GM21515 (cell line): ENCODE measurements at regions not wholly inside any gene's neighbourhood (a gene's known extent, or its start where the extent isn't known, plus 50 kb on each side); places are given as distances from the start of the nearest gene placed in this dataset.

Source experiments
- ATAC-seq: cut with Tn5 transposase; IDR thresholded peaks from one replicate; pipeline ENCODE4 v1.9.1; 2021; ENCODE audit not compliant: unreplicated experiment

DNA sequence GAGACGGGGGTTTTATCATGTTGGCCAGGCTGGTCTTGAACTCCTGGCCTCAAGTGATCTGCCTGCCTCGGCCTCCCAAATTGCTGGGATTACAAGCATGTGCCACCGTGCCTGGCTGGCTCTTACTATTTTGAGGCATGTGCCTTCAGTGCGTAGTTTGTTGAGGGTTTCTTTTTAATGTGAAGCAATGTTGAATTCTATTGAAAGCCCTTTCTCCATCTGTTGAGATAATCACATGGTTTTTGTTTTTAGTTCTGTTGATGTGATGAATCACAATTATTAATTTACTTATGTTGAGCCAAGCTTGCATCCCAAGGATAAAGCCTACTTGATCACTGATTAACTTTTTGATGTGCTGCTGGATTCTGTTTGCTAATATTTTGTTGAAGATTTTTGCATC lies 290.9 kb downstream of the KCNRG start:
- no peak for ATAC-seq

DNA sequence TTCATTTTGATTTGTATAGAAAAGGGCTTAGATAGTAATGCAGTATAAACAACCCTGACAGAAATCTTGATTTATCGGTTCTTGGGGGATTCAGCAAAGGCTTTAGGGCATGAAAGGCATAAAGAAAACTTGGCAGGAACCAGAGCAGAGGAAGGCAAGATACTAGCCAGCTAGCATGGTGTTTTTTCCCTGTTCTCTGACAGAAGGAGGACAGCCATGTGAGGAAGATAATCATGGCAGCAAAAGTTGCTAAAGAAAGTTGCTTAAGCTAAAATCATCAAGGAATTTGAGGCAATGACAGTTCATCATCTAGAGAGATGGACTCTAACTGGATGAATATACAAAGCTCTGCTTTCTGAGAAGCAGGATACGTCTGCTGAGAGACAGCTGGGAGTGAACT lies 294.1 kb downstream of the KCNRG start:
- ATAC-seq, result no peak

DNA sequence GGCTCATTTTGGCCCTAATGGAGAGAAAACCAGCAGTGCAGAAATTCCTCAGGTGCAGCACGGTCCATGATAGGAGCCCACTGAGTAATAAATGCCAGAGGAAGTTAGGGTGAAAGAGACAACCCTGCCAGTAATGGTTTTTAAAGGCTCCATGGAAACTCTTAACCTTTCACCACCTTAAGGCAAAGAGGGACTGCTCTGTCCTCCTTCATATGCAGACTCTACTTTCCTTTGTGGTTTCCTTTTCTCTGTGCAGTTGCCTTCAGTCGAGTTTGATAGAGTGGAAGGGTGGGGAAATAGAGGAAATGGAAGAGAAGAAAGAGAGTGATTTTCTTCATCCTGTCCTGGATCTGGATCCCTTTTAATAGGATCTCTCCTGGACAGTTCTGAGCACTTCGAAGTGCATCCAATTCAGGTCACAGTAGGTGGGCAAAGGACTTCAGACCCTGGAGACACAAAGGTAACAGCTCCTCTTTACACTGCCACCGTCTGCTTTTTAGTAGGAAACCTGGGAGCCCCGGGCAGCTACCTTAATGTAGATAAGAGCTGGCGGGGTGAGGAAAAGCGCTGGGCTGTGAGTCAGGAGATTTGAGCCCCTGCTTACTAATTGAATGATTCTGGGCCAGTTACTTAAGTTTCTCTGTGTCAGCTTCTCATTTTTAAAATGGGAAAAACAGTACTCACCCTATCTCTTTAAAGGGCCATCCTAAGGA lies 294.8 kb downstream of the KCNRG start:
- no peak for ATAC-seq

DNA sequence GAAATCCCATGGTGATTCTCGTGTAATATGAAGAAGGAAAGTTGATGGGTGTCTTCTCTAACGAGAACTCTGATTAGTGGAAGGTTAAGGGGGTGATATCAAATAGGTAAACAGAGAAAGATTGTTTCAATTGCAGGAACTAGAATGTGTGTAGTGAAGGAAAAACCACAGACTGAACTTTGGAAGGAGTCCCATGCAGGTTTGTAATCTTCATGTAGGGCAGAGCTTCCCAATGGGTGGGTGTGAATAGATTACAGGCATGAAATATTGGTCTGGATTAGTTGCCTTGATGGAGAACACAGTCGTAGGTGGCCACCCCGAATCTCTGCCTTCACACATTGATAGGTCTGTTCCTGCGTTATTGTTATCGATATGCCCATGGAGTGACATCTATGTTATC lies 295.5 kb downstream of the KCNRG start:
- no peak for ATAC-seq

GRCh38 chr13:50318887-50319286 lies 303.6 kb downstream of the KCNRG start:
- no peak for ATAC-seq

DNA sequence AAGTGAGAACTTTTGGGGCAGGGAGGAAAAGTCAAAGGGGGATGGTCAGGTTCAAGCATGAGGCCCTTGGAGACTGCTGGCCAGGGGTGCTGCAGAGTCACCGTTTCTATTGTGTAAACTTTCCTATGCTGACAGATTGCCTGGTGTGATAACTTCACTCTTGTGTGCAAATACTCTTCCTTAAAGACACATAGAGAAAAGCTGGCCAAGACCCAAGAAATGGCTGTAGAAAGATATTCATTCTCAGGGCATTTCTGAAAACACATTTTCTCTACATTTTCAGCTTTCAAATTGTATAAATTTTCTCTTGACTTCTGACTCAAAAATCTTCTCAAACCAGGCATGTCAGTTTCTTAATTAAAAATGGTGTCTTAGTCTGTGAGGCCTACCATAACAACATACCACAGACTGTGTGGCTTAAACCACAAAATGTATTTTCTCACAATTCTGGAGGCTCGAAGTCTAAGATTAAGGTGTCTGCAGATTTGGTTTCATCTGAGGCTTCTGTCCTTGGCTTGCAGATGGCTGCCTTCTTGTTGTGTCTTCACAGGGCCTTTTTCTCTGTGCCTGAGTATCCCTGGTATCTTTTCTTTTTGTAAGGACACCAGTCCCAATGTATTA lies 304.5 kb downstream of the KCNRG start:
- no peak for ATAC-seq

GRCh38 chr13:50320271-50320862 lies 305.1 kb downstream of the KCNRG start:
- no peak for ATAC-seq

DNA sequence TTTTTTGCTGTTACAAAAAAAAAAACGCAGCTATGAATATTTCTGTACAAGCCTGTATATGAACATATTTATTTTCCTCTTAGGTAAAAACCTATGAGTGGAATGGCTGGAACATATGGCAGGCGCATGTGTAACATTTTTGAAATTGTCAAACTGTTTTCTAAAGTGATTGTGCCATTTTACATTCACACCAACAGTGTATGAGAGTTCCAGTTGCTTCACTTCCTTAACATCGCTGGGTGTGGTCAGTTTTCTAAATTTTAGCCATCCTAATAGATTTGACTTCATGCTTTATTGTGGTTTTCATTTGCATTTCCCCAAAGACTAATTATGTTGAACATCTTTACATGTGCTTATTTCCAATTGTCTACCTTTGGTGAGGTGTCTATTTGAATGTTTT lies 306.8 kb downstream of the KCNRG start:
- ATAC-seq, result no peak

DNA sequence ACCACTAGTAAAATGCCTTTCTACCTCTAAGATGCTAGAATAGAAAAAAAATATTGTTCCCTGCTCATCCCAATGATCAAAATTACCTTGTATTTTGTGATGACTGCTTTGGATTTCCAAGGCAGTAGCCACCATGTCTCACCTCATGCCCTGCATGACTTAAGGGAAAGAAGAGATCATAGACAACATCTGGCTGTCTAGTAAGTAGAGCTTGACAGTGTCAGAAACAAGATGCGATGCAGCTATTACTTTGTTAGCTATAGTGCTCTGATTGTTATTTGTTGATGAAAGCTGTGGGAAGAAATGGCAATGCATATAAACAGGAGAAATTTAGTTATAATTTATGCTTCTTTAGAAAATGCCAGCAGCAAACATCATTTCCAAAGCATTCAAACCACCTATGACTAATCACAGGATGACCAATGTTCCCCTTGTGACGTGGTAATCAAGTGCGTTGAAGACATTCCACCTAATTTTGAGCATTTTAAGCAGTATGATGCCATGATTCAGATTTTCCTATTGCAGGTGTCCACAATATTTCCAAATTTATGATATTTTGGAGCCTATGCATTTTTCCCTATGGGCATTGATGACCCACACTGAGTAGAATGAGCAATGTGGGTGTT lies 308.3 kb downstream of the KCNRG start:
- ATAC-seq, result no peak

DNA sequence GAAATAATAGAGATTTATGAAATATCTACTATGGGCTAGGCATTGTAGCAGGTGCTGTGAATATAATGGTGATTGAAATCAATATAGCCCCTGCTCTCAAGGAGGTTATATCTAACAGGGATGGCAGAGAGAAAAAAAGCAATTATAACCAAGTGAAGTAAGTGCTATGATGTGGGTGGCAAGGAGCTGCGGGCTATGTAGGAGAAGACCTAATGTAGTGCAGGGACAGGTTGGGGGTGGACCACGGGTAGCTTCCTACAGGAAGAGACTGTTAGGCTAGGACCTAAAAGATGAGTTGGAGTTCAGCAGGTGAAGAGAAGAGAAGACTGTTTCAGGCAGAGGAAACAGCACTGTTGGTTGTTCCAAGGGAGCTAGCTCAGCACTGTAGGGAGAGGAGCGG lies 311.0 kb downstream of the KCNRG start:
- ATAC-seq, result no peak

GRCh38 chr13:50326811-50327210 lies 311.6 kb downstream of the KCNRG start:
- ATAC-seq, result no peak

DNA sequence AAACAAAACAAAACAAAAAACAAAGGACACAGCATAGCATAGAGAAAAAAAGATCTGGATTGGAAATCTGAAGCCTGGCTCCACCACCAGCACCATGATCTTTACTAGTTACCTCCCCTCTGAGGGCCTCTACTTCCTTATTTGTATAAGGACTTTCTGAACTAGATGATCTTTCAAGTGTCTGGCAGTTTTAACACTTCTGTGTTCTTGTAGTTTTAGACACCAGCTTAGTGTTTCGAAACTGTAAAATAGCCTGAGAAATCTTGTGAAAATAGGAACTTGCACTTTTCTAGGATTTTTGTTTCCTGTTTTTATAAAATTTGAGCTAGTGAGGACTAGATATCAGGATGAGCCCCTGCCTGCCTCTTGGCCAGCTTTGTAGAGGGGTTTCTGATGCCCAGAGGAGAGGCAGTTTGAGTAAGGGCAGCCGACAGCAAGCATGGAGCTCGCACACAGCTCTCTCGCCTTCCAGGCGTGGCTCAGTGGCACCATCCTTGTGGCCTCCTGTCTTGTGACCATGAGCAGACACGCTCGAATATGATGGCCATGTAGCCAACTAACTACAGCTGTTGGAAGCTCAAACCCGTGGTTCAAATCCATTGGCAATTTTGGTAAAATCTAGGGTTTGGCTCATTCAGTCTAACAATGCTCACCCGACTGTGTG lies 319.0 kb downstream of the KCNRG start:
- no peak for ATAC-seq

DNA sequence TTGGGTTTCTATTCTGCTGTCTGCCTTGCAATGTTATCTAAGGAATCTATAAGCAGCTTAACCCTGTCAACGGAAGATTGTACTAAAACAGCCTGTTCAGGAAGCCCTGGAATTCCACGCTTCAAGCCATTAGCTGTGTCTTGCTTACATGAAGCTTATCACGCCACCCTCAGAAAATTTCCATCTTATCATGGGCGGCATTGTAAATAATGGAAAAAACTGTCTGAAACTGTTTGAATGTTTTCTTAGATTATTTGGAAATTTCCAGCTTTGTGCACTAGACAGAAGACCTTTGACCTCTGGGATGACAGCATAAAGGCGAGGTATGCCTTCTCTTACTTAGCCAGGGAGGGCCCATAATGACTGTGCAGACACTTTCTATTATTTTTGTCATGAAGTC lies 319.7 kb downstream of the KCNRG start:
- no peak for ATAC-seq

DNA sequence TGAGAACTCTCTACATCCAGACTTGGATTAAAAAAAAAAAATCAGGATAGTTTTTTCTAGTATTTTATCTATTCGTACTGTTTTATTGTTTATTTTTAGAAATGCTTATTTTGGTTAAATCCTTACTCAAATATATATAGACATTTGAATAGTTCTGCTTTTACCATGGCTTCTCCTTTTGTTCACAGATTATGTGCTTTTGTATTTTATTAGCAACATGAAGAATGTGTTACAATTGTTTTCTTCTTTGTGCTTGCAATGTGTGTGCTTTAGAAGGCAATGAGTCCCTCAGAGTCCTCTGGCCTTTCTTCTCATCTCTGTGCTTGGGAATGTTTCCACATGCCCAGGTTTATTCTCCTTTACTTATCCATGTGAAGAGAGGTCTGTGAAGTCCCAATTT lies 324.0 kb downstream of the KCNRG start:
- ATAC-seq, result no peak

GRCh38 chr13:50340146-50340545 lies 324.9 kb downstream of the KCNRG start:
- ATAC-seq, result no peak

DNA sequence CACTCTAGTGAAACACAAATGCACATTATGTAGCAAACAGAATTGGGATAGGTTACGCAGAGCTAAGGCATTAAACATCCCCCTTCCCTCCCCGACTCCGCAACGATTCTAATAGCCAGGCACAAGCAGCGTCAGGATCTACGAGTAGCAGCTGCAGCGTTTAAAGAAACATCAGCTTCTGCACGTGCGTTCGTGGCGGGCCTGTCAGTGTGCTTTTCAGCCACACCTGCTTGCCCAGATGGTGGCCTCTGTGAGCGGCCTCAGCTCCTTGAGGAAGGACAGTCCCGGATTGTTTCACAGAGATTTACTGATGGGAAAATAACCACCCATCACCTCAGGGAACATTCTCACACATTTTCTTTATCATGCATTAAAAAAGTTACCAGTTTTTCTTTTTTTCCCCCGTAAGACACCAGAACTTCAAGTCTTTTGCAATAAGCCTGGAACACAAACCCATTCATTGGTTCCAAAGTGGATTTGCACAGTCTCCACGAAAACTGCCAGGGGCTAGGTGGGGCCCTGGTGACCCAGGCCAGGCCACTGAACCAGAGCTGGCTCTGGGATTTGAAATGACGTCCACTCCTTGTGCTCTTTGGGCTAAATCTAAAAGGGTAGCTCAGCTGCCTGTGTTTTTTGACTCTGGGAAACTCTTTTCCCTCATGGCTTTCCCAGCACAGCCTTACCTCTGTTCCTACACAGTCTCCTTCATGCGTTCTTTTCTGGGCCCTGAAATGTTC lies 325.5 kb downstream of the KCNRG start:
- ATAC-seq, result no peak

DNA sequence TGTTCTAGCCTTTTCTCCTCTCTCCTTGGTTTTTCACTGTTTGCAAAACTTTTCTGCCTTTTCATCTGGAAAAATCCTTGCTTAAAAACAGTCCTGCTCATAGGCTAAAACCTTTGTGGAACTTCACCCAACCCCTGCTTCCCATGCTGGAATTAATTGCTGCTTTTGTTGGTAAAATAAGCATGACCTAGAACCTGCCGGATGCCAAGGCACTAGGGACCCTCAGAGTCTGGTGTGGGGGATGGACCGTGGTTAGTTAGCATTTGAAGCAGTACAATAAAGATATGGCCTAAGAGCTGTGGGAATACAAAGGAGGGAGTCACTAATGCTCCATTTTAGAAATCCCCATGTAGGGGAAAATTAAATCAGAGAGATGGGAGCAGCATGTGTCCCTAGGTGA lies 326.3 kb downstream of the KCNRG start:
- no peak for ATAC-seq

DNA sequence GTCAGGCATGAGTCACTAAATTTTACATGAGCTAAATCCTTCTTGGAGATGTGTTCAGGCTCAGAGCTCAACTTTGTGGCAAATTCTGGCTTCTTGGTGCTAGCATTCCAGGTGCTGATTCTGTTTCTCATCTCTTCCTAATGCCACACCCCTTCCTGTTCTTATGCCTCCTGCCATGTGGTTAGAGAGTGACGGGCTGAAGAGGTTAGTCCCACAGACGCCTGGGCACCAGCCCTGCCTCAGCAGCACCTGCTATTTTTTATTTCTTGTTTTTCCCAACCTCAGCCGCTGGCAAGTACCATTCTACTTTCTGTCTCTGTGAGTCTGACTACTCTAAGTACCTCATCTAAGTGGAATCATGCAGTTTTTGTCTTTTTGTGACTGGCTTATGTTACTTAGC lies 329.5 kb downstream of the KCNRG start:
- no peak for ATAC-seq

DNA sequence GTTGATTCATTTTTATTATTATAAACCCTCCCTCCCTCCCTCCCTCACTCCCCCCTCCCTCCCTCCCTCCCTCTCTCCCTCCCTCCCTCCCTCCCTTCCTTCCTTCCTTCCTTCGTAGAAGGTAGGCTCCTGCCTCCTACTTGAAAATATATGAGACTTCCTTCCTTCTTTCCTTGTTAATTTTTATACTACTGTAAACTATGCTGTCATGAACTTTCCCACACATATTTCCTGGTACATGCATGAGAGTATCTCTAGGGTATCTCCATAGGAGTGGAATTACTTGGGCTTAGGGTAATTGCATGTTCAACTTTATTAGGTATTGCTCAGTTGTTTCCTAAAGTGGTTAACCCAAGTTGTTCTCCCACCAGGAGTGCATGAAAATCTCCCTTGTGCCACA lies 330.6 kb downstream of the KCNRG start:
- ATAC-seq, result no peak

GRCh38 chr13:50348371-50348770 lies 333.1 kb downstream of the KCNRG start:
- no peak for ATAC-seq
